HFFc6 (cell line): ENCODE measurements at regions not wholly inside any gene's neighbourhood (a gene's known extent, or its start where the extent isn't known, plus 50 kb on each side); places are given as distances from the start of the nearest gene placed in this dataset.

Source experiments
- DNase-seq: peaks from one replicate; pipeline ENCODE4 v3.0.0-alpha.2; 2018
- H3K27ac Mint-ChIP-seq: 2 replicates; pipeline ENCODE4 v1.8.0; 2020; ENCODE audit warnings: mild to moderate bottlenecking, mixed read lengths
- H3K27me3 Mint-ChIP-seq: 2 replicates; pipeline ENCODE4 v1.8.0; 2021; ENCODE audit warnings: mild to moderate bottlenecking, moderate library complexity, mixed read lengths; ENCODE audit not compliant: insufficient read depth
- H3K36me3 Mint-ChIP-seq: 2 replicates; pipeline ENCODE4 v1.8.0; 2021; ENCODE audit warnings: low read depth, mixed read lengths
- H3K4me1 Mint-ChIP-seq: 2 replicates; pipeline ENCODE4 v1.8.0; 2020; ENCODE audit warnings: low read depth, mixed read lengths
- H3K4me3 Mint-ChIP-seq: 2 replicates; pipeline ENCODE4 v1.8.0; 2020; ENCODE audit warnings: mild to moderate bottlenecking, moderate library complexity, mixed read lengths
- H3K9me3 Mint-ChIP-seq: 2 replicates; pipeline ENCODE4 v1.8.0; 2020; ENCODE audit warnings: mild to moderate bottlenecking, mixed read lengths
- CTCF ChIP-seq: fragments of 200-600 bp; sonication (generic); IDR thresholded peaks from 2 replicates; pipeline ENCODE4 v1.5.0; 2021; ENCODE audit warnings: antibody characterized with exemption, mild to moderate bottlenecking

- DNase-seq: no peak
- no peak for TF ChIP-seq CTCF
- Mint-ChIP-seq H3K9me3 (no peaks in the 10 kb centered on the region), H3K27ac (no peak overlapping the region), H3K27me3 (peaks cover 2% of the 10 kb centered on the region), H3K36me3 (no peaks in the 10 kb centered on the region), H3K4me1 (peaks cover 31% of the 10 kb centered on the region), H3K4me3 (no peak overlapping the region)
Measured at GRCh38 chr10:34918060-34918775, 103.1 kb upstream of the PARD3 start.

GRCh38 chr10:34916314-34916713 lies 101.2 kb upstream of the PARD3 start:
- Mint-ChIP-seq H3K27ac (peak overlapping the region; percentile 49; the same call in 1 of the 2 replicates), H3K4me3 (no peak overlapping the region), H3K27me3 (no peaks in the 10 kb centered on the region; the same call in 1 of the 2 replicates), H3K4me1 (peaks cover 23% of the 10 kb centered on the region), H3K9me3 (no peaks in the 10 kb centered on the region), H3K36me3 (no peaks in the 10 kb centered on the region)
- DNase-seq: peak; percentile 75
- TF ChIP-seq CTCF: no peak

- TF ChIP-seq CTCF: no peak
- Mint-ChIP-seq H3K27me3 (no peaks in the 10 kb centered on the region; the same call in 1 of the 2 replicates), H3K4me1 (peaks cover 50% of the 10 kb centered on the region), H3K27ac (no peak overlapping the region), H3K4me3 (no peak overlapping the region), H3K9me3 (no peaks in the 10 kb centered on the region), H3K36me3 (no peaks in the 10 kb centered on the region)
- no peak for DNase-seq
Measured at GRCh38 chr10:34912771-34913170, 97.7 kb upstream of the PARD3 start.

GRCh38 chr10:34911661-34912205 lies 96.6 kb upstream of the PARD3 start:
- Mint-ChIP-seq H3K27me3 (no peaks in the 10 kb centered on the region; the same call in 1 of the 2 replicates), H3K4me3 (no peak overlapping the region), H3K36me3 (no peaks in the 10 kb centered on the region), H3K9me3 (no peaks in the 10 kb centered on the region), H3K4me1 (peaks cover 51% of the 10 kb centered on the region), H3K27ac (no peak overlapping the region; the same call in 1 of the 2 replicates)
- DNase-seq: peak; percentile 18
- TF ChIP-seq CTCF: no peak

GRCh38 chr10:34908481-34908880 lies 93.4 kb upstream of the PARD3 start:
- H3K27ac Mint-ChIP-seq: peak overlapping the region; percentile 94
- H3K4me3 Mint-ChIP-seq: peak overlapping the region; percentile 81

More at GRCh38 chr10:34908481-34908880, 93.4 kb upstream of the PARD3 start:
- H3K9me3 Mint-ChIP-seq: no peaks in the 10 kb centered on the region
- peak; percentile 83 for DNase-seq
- no peaks in the 10 kb centered on the region for H3K36me3 Mint-ChIP-seq
- H3K27me3 Mint-ChIP-seq: no peaks in the 10 kb centered on the region; the same call in 1 of the 2 replicates
- H3K4me1 Mint-ChIP-seq: peaks cover 37% of the 10 kb centered on the region
- no peak for TF ChIP-seq CTCF
